A673 (cell line): ENCODE measurements at regions not wholly inside any gene's neighbourhood (a gene's known extent, or its start where the extent isn't known, plus 50 kb on each side); places are given as distances from the start of the nearest gene placed in this dataset.

ENCODE experiments used
- BruUV-seq: library from RNA; stranded (reverse); fragments of 400-500 nt; replicated peaks from 2 replicates; lab custom pipeline; 2021; lab: Mats Ljungman, UMichigan
- CTCF ChIA-PET: fragments of 300-600 bp; sonication (Branson Sonifier 250); formaldehyde crosslinking; loops from one replicate; lab custom pipeline; 2022; ENCODE audit warnings: antibody characterized with exemption; lab: Charles Lee
- POLR2A ChIA-PET: fragments of 300-600 bp; sonication (Branson Sonifier 250); formaldehyde crosslinking; loops from one replicate; lab custom pipeline; 2022; ENCODE audit warnings: antibody characterized with exemption; ENCODE audit not compliant: low non-redundant PET; lab: Charles Lee
- DNase-seq: peaks from one replicate; pipeline ENCODE4 v3.0.0-alpha.2; 2015; ENCODE audit warnings: low spot score
- H3K27ac ChIP-seq: fragments of 200-600 bp; sonication (generic); 2 replicates; pipeline ENCODE4 v1.5.1; 2016; ENCODE audit warnings: mixed run types, low read depth, mild to moderate bottlenecking, mixed read lengths, antibody characterized with exemption, low read length; ENCODE audit not compliant: poor library complexity, severe bottlenecking
- H3K27me3 ChIP-seq: fragments of 200-600 bp; sonication (generic); replicated peaks from 2 replicates; pipeline ENCODE4 v1.6.1; 2017; ENCODE audit warnings: mixed run types, low read depth, mild to moderate bottlenecking, mixed read lengths, antibody characterized with exemption, low read length; ENCODE audit not compliant: insufficient read depth, poor library complexity
- H3K36me3 ChIP-seq: fragments of 200-600 bp; sonication (generic); 2 replicates; pipeline ENCODE4 v1.6.1; 2016; ENCODE audit warnings: mixed run types, mild to moderate bottlenecking, mixed read lengths, antibody characterized with exemption, low read length; ENCODE audit not compliant: insufficient read depth, poor library complexity, severe bottlenecking
- H3K4me1 ChIP-seq: fragments of 200-600 bp; sonication (generic); 2 replicates; pipeline ENCODE4 v1.6.1; 2017; ENCODE audit warnings: mixed run types, mild to moderate bottlenecking, mixed read lengths, antibody characterized with exemption, low read length; ENCODE audit not compliant: insufficient read depth, poor library complexity, severe bottlenecking
- H3K4me3 ChIP-seq: fragments of 200-600 bp; sonication (generic); 2 replicates; pipeline ENCODE4 v1.5.1; 2016; ENCODE audit warnings: low read depth, mixed run types, mild to moderate bottlenecking, mixed read lengths, low read length; ENCODE audit not compliant: poor library complexity, severe bottlenecking
- H3K9me3 ChIP-seq: fragments of 200-600 bp; sonication (generic); 2 replicates; pipeline ENCODE4 v1.6.1; 2016; ENCODE audit warnings: mixed run types, low read depth, mild to moderate bottlenecking, mixed read lengths, antibody characterized with exemption, low read length; ENCODE audit not compliant: poor library complexity, severe bottlenecking
- EZH2 ChIP-seq: fragments of 200-600 bp; sonication (generic); IDR thresholded peaks from 2 replicates; pipeline ENCODE4 v1.6.1; 2017; ENCODE audit warnings: borderline replicate concordance, low read depth, mild to moderate bottlenecking, mixed read lengths, antibody characterized with exemption, low read length; ENCODE audit not compliant: poor library complexity, severe bottlenecking
- intact Hi-C: fragments of 100-400 bp; cut with micrococcal nuclease; formaldehyde crosslinking; loops from one replicate; pipeline ENCODE4 v1.10.0; 2022; ENCODE audit not compliant: unreplicated experiment
- TF ChIP-seq, protein P1 (sequence below): fragments of 300-800, 200-600 bp; sonication (generic); conservative IDR thresholded peaks from 2 replicates; pipeline ENCODE4 v1.5.1; 2017; ENCODE audit warnings: low read depth, mild to moderate bottlenecking, antibody characterized with exemption, low read length, moderate library complexity, mixed read lengths

DNA sequence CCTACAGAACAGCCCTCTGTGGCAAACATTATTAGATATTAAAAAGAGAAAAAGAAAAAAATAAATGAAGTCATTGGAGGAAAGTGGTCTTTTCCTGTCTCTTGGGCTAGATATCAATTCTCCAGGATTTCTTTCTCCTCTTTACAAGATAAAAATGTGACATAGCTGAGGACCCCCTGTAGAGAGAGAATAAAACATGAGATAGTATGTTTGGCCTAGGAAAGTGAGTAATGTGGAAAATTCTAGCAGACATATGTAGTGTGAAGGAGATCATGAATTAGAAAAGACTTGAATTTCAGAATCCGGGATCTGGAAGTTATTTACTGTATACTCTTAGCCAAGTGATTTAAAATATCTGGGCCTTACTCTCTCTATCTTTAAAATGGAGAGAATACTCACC, 823.1 kb downstream of the TLR4 start:
- ChIA-PET CTCF (no interaction called here), POLR2A (no interaction called here)
- Histone ChIP-seq H3K4me3 (no peak overlapping the region), H3K4me1 (no peaks in the 10 kb centered on the region), H3K27me3 (no peaks in the 10 kb centered on the region), H3K9me3 (no peaks in the 10 kb centered on the region), H3K36me3 (no peaks in the 10 kb centered on the region), H3K27ac (no peak overlapping the region)
- TF ChIP-seq, protein P1, sequence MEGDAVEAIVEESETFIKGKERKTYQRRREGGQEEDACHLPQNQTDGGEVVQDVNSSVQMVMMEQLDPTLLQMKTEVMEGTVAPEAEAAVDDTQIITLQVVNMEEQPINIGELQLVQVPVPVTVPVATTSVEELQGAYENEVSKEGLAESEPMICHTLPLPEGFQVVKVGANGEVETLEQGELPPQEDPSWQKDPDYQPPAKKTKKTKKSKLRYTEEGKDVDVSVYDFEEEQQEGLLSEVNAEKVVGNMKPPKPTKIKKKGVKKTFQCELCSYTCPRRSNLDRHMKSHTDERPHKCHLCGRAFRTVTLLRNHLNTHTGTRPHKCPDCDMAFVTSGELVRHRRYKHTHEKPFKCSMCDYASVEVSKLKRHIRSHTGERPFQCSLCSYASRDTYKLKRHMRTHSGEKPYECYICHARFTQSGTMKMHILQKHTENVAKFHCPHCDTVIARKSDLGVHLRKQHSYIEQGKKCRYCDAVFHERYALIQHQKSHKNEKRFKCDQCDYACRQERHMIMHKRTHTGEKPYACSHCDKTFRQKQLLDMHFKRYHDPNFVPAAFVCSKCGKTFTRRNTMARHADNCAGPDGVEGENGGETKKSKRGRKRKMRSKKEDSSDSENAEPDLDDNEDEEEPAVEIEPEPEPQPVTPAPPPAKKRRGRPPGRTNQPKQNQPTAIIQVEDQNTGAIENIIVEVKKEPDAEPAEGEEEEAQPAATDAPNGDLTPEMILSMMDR: no peak
- TF ChIP-seq EZH2: no peak
- intact Hi-C loops: loop anchor here (10.0 kb wide), 1 partner anchor 838 kb away; the partner anchor contains the start of gene BRINP1
- no TSS peak for BruUV-seq
- DNase-seq: no peak

DNA sequence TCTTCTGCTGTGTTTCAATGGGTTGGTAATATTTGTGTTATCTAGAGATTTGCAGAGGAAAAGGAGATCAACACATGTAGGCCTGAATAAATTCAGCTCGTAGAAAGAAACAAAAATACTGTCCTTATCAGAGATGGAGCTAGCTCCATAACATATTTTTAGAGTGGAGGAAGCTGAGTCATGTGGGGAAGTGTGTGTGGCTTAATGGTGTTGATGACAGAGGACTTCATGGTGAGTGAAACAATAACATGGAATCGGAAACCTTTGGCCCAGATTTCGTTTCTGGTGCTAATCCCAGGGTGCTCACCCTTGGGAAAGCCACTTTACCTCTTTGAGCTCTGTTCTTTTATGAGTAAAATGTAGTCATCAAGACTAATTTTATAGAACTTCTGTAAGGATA, 825.0 kb downstream of the TLR4 start:
- intact Hi-C loops: loop anchor here (10.0 kb wide), 1 partner anchor 836 kb away; the partner anchor contains the start of gene BRINP1
- no peaks in the 10 kb centered on the region for H3K4me1 ChIP-seq
- no peaks in the 10 kb centered on the region for H3K27me3 ChIP-seq
- POLR2A ChIA-PET: interaction anchor here (0.6 kb wide), 1 partner anchor 999 kb away, joined by 15 read pairs; no protein-coding TSS in a partner anchor
- BruUV-seq: no TSS peak
- H3K27ac ChIP-seq: no peak overlapping the region
- CTCF ChIA-PET: no interaction called here
- TF ChIP-seq EZH2: no peak
- TF ChIP-seq, protein P1: no peak
- H3K36me3 ChIP-seq: no peaks in the 10 kb centered on the region
- no peak overlapping the region for H3K4me3 ChIP-seq
- peak; percentile 5 for DNase-seq
- no peaks in the 10 kb centered on the region for H3K9me3 ChIP-seq

DNA sequence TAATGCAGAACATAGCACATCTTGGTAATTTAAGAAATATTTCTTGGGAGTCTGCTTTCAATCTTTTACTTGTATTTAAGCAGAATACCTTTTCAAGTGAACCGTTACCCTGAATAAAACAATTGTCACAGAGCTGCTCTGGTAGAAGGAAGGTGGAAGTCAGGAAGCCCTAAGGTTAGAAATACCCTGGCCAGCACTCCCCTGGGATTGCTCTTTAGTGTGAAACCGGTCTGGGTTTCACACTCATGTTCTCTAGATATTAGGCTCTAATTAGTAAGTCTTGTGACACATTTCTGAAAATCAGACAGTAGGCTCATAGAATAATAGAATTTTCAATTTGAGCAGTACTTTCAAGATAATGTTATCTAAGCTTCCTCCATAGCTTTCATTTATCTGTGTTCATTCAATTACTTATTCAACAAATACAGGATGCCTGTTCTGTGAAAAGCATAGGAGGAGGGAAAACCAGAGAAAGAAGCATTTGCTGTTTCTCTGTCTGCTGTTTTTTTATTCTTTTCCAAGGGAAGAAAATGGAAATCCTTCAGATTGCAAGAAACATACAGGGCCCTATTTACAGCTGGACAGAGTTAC, 825.5 kb downstream of the TLR4 start:
- no peak for DNase-seq
- BruUV-seq: no TSS peak
- no peaks in the 10 kb centered on the region for H3K4me1 ChIP-seq
- H3K9me3 ChIP-seq: no peaks in the 10 kb centered on the region
- ChIA-PET POLR2A (interaction anchor here (0.6 kb wide), 1 partner anchor 999 kb away, joined by 15 read pairs; no protein-coding TSS in a partner anchor), CTCF (no interaction called here)
- intact Hi-C loops: loop anchor here (10.0 kb wide), 1 partner anchor 835 kb away; the partner anchor contains the start of gene BRINP1
- H3K27me3 ChIP-seq: no peaks in the 10 kb centered on the region
- H3K4me3 ChIP-seq: no peak overlapping the region
- TF ChIP-seq, protein P1: no peak
- TF ChIP-seq EZH2: no peak
- no peaks in the 10 kb centered on the region for H3K36me3 ChIP-seq
- no peak overlapping the region for H3K27ac ChIP-seq
